Stimulated activated CD8-positive, alpha-beta memory T cell treated with anti-CD3 and anti-CD28 coated beads, Interleukin-15, amount 100 ng/mL, for 4 hours (primary cell): ENCODE measurements at regions not wholly inside any gene's neighbourhood (a gene's known extent, or its start where the extent isn't known, plus 50 kb on each side); places are given as distances from the start of the nearest gene placed in this dataset.

Experiments
- DNase-seq, 2 donors: peaks; one replicate each; pipeline ENCODE4 v3.0.0-alpha.2; 2020; ENCODE audit warnings: low read depth in 2 of 2

DNA sequence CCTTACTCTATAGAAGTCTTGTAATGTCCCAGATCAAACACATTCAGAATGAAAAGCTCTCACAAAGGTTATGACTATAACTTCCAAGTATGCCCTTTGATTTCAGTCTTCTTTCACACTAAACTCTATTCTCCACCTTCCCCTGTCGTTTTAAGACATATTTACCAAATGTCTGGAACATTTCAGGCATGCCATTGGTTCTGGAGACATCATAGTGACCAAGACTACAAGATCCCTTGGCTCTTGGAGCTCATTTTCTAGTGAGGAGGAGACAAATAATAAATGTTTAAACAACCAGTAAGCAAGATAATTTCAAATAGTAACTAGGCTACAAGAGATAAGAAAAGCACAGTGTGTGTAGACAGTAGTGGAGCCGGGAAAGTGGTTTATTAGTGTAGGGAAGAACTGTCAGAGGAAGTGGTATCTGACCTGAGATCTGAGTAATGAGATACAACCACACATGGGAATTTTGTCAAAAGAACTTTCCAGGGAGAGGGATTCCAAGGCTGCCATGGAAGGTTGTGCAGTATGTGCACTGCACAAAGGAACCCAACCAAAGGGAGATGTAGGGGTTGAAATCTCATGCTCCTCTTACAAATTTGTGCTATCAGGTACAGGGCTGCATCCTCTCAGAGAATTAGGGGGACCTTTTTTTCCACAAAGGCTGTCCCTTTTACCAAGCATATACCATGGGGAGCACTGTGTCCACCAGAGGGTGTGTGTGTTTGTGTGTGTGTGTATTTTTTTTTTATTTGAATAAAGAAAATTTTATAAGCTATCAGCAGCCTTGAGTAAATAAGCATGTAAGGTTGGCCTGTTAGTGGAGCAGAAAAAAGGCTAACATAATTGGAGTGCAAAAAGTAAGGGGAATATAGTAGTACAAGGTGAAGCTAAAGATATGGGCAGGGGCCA, 1279.1 kb upstream of the WWC1 start:
- DNase-seq: no peak

DNA sequence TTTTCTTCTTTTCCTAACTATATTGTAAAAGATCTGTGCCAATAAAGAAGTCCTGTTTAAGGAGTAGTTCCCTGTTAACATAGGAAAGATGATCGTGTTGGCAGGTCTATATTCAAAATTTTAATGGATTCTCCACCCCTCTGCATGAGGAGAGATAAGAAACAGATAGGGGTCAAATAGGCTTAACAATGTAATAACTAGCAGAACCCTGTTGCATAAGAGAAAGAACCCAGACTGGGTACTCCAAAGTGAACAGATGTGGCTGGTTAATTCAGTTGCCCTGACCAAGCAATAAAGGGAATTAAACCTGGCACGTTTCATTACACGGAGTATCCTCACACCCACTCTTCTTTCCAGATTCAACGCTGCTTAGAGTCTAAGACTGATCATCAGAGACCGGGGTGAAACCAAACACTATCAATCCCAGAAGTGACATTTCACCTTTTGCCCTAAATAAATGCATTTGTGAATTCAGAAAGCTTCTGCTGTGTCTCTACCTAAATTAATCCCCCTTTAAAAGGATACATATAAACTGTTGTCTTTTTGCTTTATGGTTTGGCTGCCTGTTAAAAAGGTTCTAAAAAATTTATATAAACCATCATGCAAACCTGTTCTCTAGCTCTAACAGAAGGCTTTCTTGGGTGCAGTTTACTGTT, 1276.9 kb upstream of the WWC1 start:
- DNase-seq: no peak

DNA sequence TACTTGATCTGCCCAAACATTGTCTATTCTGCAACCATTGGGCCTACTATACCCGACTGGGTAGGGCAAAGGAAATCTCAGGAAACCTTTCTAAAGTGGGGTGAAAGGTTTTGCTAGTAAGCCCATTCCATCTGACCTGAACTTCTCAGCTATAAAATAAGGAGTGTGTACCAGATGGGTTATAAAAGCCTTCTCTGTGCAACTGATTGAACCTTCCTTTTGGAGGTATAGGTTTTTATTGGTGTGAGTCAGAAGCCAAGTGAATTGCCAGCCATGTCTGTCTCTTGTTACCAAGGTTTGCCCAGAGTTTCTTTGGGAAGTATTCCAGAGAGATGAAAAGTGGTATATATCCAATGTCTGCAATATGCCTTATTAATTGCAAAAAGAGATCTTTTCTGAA, 1271.0 kb upstream of the WWC1 start:
- no peak for DNase-seq

DNA sequence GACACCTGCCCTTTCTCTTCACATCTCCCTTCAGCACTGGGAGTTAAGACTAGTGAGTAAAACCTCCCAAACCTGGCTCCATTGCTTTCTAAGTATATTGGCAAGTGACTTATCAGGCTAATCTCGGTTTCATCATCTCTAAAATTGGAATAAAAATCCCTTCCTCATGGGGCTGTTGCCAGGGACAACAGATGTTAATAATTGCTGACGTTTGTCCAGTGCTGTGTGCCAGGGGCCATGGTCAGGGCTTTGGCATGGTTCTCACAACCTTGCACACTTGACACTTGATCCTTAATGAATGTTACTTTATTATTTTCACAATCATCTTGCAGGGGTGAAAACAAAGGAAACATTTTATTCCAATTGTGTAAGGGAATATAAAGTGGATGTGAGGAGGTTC, 1262.0 kb upstream of the WWC1 start:
- DNase-seq: no peak

DNA sequence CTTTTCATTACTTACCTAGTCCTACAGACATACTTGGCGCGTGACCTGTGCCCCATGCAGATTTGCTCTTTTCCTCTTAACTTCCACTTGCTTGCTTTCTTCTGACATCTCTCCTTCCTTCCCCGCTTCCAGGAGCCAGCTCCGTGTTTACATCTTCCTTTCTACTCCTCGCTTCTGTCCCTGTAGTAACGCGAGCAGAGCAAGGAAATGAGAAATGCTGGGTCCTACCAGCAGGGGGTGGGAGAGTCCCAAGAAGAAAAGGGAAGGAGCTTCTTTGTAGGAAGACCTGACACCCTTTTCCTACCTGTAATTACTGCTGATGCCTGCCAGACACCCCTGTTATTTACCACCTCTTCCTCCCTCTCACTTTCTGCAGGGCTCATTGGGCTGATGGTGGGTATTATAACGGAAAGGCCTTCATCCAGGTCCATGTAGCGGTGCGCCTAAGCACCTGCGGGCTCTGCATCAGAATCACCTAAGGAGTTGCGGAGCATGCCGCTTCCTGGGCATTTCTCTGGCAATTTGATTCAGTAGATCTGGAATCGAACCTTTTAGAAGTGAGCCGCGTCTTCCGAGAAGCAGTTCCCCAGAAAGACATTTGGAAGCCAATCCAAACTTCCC, 1260.8 kb upstream of the WWC1 start:
- DNase-seq: no peak

DNA sequence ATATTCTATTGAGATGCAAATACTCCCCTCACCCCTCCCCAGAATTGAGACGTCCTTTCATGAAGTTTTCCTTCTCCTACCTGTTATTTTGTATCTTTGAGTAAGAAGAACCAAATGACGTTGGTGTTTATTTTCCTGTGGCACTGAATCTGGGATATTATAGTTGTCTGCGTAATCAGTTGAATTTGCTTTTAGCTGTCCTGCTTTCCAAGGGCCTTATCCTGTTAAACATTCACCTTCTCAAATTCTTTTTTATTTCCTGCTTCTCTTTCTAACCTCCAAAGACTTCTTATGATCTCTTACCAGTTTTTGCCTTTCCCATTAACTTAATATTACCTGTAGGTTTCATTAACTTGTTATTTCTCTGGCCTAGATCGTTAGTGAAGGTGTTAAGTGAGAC, 1254.9 kb upstream of the WWC1 start:
- DNase-seq: no peak

DNA sequence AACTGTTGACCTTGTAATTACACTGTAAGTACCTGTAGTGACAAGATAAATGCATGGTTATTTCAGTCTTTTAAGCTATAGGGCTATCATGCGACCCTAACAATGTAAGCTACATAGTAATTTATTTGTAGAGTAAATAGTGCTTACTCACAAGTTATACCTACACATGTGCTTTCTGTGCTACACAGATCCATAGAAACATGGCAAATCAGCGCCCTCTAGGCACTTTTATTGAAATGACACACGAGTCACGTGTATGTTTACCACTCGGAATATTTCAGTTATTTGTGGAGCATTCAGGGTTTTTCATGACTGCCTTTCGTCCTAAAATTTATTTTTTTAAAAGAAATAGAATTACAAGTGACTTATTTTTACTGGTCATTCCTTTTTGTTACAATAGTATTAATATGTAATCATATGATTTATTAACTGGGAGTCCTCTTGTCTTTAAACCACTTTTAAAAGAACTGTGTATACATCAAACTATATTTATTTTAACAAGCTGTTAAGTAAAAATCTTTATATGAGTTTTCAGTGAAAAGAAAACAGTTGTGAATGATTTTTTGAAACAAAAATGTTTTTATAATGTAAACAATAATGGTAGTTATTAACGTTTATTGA, 1242.3 kb upstream of the WWC1 start:
- no peak for DNase-seq

DNA sequence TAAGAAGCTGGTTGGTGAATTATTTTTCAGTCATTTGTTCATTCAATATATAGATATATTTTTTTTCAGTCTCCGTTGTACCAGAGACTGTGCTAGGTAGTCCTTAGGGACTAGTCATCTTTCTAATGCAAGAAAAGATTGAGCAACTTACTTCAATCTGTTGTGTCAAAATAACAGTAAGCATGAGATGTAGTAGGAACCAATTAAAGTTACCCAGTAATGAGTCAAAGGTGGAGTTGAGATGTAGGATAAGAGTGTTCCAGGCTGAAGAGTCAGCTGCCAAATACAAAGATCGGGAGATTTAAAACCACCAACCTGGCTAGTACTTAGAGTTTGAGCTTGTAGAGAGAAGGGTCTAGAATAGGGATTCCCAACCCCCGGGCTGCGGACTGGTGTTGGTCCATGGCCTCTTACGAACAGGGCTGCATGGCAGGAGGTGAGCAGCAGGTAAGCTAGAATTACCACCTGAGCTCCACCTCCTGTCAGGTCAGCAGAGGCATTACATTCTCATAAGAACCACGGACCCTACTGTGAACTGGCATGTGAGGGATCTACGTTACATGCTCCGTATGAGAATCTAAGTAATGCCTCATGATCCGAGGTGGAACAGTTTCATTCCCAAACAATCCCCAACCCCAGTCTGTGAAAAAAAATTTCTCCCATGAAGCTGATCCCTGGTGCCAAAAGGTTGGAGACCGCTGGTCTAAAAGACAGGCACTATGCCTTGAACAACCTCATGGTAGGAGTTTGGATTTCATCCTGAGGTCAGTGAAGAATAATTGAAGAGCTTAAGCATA, 1241.5 kb upstream of the WWC1 start:
- no peak for DNase-seq

DNA sequence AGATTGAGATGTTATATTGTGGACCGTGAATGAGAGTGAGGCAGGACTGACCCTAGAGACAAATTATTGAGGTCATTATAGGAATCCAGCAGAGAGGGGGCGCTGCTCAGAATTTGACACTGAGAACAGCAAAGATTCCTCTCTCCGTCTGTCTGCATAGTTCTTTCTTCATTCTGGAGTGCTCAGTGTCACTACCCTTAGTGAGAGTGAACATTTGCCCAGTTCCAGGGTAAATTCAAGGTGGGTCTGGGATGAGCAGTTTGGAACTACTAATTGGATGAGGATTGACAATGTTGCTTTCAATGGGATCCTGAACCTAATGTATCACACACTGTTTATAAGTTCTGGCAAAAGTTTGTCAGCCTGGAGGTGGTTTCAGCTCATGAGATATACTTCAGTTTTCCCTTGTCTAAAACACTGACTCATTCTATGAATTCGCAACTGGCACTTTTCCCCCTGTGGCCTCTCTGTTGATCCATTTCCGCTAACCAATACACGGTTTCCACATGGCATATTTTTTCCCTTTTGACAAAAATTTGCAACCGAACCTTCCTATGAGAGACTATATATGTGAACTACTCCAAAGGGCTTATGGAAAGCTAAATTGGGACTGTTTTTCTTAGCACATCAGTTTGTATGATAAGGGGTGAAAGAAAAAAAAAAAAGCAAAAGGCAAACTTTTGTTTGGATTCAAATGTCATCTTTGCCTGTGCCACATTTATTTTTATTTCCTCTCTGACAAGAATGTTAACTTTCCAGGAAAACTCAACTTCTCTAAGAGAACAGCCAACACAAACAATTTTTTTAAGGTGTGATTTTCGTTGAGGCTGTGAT, 1240.7 kb upstream of the WWC1 start:
- DNase-seq: no peak

DNA sequence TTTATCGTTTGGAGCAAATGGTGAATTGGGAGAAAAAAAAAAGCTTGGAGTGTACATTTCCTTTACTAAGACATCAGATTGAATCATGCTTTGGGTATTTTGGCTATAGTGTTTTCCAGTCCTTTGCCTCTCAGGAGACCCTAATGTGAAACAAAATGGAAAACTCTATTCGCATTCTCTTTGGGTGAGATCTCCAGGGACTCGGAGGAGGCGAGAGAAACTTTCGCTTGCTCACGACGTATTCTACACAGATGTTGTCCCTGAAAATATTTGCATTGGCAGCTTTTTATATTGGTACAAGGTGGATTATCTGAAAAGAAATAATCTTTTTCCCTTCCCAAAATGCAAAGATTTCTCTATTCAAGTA, 1240.1 kb upstream of the WWC1 start:
- DNase-seq: no peak

DNA sequence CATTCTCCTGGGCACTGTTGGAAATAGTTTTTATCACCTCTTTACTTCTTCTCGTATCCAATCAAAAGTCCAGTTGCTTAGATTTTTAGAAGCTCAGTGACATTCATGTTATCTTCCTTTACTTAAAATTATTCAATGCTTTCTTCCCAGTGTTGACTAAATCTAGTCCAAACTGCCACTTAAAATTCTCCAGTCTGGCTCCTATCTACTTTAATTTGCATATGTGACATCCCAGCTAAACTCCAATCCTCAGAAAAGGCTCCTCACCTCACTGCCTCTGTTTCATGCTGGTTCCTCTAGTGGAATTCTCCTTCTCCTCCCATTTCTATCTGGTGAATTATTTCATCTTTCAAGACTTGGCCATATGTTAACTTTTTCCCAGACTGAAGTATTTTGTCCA, 1238.7 kb upstream of the WWC1 start:
- no peak for DNase-seq

DNA sequence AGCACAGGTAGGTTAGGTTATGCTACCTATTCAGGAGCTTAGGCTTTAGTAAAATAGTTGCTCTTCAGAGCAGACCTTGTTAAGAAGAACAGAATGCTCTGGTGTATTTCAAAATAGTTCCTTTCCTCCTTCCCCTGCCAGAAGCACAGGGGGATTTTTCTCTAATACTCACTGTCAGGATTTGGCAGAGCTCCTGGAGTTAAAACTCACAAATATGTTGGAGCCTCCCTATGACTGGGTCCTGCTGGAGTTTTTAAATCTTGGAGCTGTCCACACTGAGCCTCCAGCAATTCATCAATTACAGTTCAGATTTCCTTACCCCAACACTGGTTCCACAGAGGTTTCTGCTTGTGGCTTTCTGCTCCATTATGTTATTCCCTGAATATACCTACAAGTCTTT, 1233.8 kb upstream of the WWC1 start:
- DNase-seq: no peak

DNA sequence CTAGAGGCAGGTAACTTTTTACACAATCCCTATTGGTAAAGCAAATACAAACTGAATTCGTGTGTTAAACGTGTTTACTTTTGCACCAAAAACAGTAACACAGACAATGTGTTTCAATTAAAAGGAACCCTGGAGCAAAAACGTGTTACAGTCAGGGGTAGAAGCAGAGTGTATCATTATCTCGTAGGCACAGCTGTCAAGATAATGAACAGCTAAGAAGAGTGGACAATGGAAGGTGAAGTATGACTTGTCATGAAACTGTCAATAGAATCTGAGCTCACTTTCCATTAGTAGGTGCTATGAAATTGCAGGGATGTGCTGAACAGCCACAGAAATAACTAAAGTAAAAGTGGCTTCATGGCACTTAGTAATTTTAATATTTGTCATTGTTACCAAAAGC, 1229.8 kb upstream of the WWC1 start:
- no peak for DNase-seq

DNA sequence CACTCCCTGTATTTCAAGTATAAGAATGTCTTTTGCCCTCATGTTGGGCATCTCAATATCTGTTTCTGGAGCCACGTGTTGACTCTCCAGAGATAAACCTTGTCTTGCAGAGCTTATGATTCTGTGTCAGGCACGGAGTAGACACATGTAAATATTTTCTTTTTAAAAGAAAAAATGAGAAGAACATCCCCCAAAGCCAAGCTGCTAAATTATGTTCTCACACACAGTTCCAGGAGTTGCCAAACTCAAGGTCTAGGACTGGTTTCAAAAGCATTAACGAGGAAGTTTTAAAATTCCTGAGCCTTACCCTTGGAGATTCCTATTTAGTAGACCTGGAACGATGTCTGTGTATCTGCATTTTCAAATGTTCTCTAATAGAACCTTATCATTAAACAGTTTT, 1228.3 kb upstream of the WWC1 start:
- no peak for DNase-seq

DNA sequence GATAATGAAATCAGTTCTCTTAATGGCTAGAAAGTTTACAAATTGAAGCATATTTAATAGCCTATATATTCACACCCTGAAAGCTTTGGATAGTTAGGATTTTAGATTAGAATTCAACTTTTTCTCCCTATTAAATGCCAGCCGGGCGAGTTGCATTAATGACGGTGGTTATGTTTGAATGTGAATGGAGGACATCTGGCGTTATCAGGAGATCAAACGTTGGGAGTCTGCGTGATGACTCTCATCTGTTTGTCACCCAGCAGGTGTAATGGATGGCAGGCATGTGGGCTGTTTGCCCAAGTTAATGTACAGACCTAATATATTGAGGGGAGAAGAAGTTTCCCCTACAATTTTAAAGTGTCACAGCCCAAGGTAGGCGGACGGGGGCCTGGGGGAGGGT, 1227.7 kb upstream of the WWC1 start:
- DNase-seq: no peak

DNA sequence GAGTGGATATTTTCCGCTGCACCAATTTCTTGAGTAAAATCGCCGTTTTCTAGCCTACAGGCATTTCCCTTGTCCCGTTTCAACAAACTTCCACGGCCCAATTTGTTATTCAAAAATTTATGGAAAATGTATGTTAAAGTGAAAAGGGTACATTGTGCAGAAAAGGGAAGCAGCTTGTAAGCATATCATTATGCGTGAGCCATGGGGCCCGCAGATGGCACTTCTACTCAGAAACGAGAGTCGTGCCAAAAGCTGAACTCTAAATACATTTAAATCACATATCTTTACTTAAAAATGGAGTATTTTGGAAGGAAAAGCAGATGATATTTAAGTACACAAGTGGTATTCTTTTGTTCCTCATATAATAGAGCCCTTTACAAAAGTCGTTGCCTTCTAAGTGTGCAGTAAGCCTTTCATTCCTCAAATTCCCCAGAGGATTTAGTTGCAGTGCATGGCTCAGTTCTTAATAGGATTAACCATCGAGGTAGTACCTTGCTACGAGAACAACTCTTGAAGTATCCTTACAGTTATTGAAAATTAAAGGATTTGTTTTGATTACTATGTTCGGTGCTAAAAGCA, 1227.2 kb upstream of the WWC1 start:
- DNase-seq: no peak

DNA sequence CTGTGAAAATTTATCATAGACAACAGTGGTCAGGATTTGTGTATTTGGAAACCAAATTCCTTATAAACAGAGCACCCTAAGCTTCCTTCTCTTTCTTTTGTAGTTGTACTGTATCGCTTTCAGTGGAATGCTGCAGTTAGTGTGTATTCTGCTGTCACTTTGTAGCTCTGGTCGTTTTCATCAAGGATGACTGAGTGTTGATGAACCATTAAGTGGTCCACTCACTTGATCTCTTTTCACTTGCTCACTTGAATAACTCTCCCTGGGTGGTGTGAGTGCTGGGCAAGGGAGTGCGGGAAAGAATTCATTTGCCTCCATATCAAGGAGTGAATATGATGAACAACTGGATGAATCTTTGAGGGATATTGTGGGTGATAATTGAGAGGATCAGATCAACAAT, 1225.7 kb upstream of the WWC1 start:
- DNase-seq: no peak

DNA sequence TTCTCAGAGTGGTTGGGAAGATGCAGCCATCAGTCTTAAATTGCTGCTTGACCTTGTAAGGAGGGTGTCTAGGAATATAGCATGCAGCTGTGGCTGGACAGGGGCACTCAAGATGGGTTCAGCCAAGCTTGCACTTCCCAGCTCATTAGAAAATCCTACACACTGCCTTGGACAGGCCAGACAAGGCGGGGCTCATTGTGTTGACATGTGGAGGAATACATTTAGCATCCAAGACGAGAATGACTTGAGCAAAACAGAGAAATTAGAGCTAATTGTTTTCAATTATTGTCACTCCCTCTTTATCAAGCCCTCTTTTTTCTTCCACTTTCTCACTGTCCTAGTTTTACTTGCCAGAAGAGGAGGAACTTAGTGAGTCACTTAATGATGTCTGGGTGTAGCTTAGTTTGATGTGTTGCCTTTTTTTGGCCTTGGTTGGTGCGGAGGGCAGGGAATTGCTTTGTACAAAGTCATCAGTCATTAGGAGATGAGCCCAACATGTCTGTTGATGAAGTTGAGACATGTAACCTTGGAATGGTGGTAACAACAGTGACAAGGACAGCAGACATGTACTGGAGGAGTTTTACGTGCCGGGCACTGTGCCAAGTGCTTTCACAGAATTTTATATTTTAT, 1219.3 kb upstream of the WWC1 start:
- no peak for DNase-seq

DNA sequence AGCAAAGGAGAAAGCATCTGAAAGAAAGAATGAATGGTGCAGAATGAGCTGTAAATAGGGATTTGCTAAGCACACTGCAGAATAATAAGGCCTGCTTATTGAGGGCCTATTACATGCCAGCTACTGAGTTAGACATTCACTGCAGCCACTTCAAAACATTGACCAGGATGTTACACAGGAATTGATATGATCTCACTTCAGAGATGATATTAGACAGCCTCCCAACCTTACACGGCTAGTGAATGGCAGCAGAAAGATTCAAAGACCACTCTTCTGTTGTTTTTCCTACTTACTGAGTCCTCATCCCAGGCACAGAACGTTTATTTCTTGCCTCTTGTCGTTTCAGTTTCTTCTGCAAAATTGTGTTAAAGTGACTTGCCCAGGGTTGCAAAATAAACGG, 1209.9 kb upstream of the WWC1 start:
- no peak for DNase-seq

DNA sequence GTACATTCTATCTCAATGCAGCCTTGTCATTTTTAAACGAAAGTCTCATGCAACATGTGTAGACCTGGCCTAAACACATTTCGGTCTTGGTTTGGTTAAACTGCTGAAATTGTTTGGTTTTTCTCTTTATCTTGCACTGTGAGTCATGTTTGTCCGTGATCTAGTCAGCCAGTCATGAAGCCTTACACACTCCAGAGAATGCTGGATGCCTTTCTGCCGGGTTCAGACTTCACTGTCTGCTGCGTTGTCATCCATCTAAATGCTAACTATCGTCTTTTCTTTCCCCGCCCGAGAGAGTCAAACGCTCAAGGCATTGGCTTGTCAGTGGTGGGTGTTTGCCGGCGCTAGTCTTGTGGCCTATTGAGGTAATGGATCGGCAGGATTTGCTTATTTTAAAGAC, 1194.6 kb upstream of the WWC1 start:
- DNase-seq: no peak
